RWPE1 (cell line): ENCODE measurements at regions not wholly inside any gene's neighbourhood (a gene's known extent, or its start where the extent isn't known, plus 50 kb on each side); places are given as distances from the start of the nearest gene placed in this dataset.

Experiments
- CTCF ChIA-PET: fragments of 350-600 bp; sonication (Branson Sonifier 250); formaldehyde crosslinking; extraction: SDS; loops from one replicate; lab custom pipeline; 2021; lab: Yijun Ruan, JAX
- POLR2A ChIA-PET: fragments of 400-600 bp; formaldehyde crosslinking; extraction: SDS; loops from one replicate; lab custom pipeline; 2020; ENCODE audit warnings: antibody characterized with exemption; ENCODE audit not compliant: low non-redundant PET; lab: Yijun Ruan, JAX
- DNase-seq: peaks from one replicate; pipeline ENCODE4 v3.0.0; 2012; ENCODE audit warnings: low spot score
- H3K27ac ChIP-seq: fragments of 450-650 bp; 2 replicates; pipeline ENCODE4 v1.5.1; 2017
- TF ChIP-seq, protein P1 (sequence below): fragments of 450-650 bp; conservative IDR thresholded peaks from 2 replicates; pipeline ENCODE4 v1.5.1; 2017; ENCODE audit warnings: low read depth, mild to moderate bottlenecking

DNA sequence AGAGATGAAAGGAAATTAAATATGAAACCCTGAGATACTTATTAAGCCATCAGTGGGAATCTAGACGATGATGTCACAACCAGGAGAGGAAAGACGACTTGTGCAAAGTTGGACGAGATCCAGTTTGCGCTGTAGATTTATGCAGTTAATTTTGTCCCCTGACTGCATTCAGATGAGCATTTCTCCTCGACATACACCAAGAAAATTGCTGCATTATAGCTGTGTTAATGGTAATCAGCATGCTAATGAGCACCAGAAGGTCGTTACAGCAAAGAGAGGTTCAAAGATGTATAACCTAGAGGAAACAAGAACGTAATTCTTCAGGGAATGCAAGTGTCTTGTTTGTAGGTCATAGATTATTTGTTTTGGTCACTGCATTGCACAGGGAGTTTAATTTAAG lies 371.7 kb downstream of the RBM26 start:
- no peak for DNase-seq
- TF ChIP-seq, protein P1, sequence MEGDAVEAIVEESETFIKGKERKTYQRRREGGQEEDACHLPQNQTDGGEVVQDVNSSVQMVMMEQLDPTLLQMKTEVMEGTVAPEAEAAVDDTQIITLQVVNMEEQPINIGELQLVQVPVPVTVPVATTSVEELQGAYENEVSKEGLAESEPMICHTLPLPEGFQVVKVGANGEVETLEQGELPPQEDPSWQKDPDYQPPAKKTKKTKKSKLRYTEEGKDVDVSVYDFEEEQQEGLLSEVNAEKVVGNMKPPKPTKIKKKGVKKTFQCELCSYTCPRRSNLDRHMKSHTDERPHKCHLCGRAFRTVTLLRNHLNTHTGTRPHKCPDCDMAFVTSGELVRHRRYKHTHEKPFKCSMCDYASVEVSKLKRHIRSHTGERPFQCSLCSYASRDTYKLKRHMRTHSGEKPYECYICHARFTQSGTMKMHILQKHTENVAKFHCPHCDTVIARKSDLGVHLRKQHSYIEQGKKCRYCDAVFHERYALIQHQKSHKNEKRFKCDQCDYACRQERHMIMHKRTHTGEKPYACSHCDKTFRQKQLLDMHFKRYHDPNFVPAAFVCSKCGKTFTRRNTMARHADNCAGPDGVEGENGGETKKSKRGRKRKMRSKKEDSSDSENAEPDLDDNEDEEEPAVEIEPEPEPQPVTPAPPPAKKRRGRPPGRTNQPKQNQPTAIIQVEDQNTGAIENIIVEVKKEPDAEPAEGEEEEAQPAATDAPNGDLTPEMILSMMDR: no peak
- POLR2A ChIA-PET: no interaction called here
- H3K27ac ChIP-seq: no peak overlapping the region
- CTCF ChIA-PET: no interaction called here

DNA sequence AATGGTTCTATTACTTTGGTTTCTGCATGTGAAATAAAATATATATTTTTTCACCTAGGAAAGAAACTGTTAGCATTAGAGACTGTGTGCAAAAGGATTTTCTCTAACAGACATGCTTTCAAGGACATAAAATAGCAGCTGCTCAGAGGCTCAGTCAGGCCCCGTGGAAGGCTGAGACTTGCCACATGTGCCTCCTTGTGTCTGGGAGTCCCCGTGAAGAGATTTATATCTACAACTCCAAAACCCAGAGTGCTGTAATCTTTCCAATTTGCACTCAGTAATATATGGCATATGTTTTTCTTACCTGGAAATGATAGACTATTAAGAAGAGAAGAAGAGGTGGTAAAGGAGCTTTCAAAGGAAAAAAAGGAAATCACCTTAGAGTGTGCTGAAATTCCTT lies 371.6 kb upstream of the OBI1 start:
- ChIA-PET CTCF (interaction anchor here (0.6 kb wide), 1 partner anchor 32 kb away, joined by 4 read pairs; no protein-coding TSS in a partner anchor), POLR2A (no interaction called here)
- DNase-seq: no peak
- TF ChIP-seq, protein P1: no peak
- no peak overlapping the region for H3K27ac ChIP-seq

DNA sequence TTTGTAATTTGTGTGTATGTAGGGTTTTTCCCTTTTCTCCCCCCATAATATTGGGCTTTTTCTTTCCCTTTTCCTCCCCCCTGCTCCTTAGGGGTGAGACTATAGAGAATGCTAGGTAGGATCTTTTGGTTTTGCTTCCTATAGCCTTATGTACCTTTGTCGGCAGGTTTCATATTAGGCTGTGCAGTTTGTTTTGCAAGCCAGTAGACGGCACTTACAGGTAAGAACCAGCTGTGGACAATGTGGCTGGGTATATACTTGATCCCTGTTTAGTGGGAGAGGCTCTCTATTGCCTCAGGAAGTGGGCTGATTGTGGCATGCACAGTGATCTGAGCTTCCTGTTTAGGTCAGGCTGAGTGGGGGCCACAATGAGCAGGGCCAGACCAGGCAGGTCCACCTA lies 359.2 kb upstream of the OBI1 start:
- TF ChIP-seq, protein P1: no peak
- no peak overlapping the region for H3K27ac ChIP-seq
- CTCF ChIA-PET: no interaction called here
- POLR2A ChIA-PET: no interaction called here
- no peak for DNase-seq

DNA sequence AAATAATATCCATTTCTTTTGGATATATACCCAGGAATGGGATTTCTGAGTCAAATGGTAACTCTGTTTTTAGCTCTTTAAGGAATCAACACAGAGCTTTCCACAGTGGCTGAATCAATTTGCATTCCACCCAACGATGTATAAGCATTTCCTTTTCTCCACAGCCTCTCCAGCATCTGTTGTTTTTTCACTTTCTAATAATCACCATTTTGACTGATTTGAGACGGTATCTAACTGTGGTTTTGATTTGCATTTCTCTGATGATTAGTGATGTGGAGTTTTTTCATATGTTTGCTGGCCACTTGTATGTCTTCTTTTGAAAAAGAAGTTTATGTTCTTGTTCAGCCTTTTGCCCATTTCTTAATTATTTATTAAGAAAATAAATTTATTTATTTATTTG lies 352.2 kb upstream of the OBI1 start:
- no peak for DNase-seq
- CTCF ChIA-PET: no interaction called here
- POLR2A ChIA-PET: no interaction called here
- no peak overlapping the region for H3K27ac ChIP-seq
- TF ChIP-seq, protein P1: no peak

DNA sequence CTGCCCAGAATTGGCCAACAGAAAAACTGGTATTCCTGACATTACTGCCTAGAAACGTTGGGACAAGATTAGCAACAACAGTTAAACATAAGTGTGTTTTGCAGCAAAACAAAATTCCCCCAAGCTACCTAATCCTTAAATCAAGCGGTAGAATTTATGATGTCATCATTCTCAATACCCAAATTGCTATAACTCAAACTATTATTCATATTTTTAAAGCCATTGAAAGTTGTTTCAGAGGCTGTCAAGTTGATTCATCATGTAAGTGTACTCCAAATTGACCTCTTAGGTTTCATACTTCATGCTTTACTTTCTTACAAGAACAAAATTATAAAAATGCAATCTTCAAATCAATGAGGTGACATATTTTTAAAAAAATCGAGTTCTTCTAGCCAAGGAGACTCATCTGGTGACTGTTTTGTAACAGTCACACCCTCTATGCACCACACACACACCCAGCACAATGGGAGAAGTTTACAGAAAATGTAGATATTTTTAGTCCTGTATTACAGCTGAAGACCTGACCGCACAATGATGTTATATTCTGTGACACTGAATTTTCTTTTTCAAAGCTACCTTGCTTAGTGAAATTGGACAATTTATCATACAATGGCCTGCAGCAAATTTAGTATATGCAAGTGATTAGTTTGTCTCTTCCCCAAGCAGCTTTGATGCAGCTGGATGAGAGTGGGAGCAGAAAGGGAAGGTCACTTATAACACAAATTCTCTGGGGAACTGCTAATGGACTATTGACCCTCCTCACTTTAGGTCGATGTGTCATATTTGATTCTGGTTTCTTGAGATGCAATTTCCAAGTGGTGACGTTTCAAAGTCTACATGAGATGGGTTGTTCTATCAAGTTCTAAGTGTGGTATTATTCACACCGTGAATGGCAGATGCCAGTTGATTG lies 345.3 kb upstream of the OBI1 start:
- POLR2A ChIA-PET: no interaction called here
- TF ChIP-seq, protein P1: no peak
- no peak for DNase-seq
- CTCF ChIA-PET: interaction anchor here (0.6 kb wide), 1 partner anchor 382 kb away, joined by 5 read pairs; no protein-coding TSS in a partner anchor
- H3K27ac ChIP-seq: no peak overlapping the region

DNA sequence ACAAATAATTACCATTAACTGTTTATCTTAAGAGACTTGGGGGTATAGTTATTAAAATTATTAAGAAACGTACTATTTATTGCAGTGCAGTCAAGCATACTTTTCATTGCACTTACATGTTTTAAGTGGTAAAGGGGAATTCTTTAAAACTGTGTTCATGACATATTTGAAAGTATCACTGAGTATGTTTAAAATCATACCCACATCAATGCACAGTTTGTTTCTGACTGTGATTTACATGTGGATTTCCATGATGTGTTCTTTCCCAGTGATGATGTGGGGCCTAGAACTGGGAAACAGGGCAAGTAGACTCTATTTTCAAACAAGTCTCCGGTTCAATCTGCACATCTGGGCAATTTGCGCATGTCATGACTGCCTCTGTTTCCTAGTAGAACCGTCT lies 340.5 kb upstream of the OBI1 start:
- CTCF ChIA-PET: no interaction called here

More for the DNA sequence above, 340.5 kb upstream of the OBI1 start:
- POLR2A ChIA-PET: no interaction called here
- no peak overlapping the region for H3K27ac ChIP-seq
- DNase-seq: no peak
- TF ChIP-seq, protein P1: no peak
